GM12878 (cell line): ENCODE measurements at regions not wholly inside any gene's neighbourhood (a gene's known extent, or its start where the extent isn't known, plus 50 kb on each side); places are given as distances from the start of the nearest gene placed in this dataset.

ENCODE experiments used
- ATAC-seq: fragments of 200-7000 bp; cut with Tn5 transposase; 3 replicates; pipeline ENCODE4 v1.9.1; 2020; ENCODE audit warnings: mild to moderate bottlenecking, moderate library complexity
- BruUV-seq: library from RNA; stranded (reverse); fragments of 400-500 nt; replicated peaks from 2 replicates; lab custom pipeline; 2021; lab: Mats Ljungman, UMichigan
- CTCF ChIA-PET: fragments of 300-600 bp; sonication (Branson Sonifier 250); formaldehyde crosslinking; extraction: SDS; loops from one replicate; lab custom pipeline; 2021; ENCODE audit warnings: inconsistent platforms; lab: Yijun Ruan, JAX
- POLR2A ChIA-PET: fragments of 350-600 bp; formaldehyde crosslinking; extraction: SDS; loops from one replicate; lab custom pipeline; 2021; ENCODE audit warnings: inconsistent platforms; lab: Charles Lee
- RAD21 ChIA-PET: fragments of 300-600 bp; sonication (Branson Sonifier 250); formaldehyde crosslinking; loops from one replicate; lab custom pipeline; 2023; ENCODE audit warnings: antibody characterized with exemption; ENCODE audit not compliant: unreplicated experiment; lab: Charles Lee
- SMC1A ChIA-PET: fragments of 300-600 bp; sonication (Branson Sonifier 250); formaldehyde crosslinking; loops from one replicate; lab custom pipeline; 2023; ENCODE audit not compliant: unreplicated experiment, uncharacterized antibody; lab: Charles Lee
- DNase-seq: peaks from one replicate; pipeline ENCODE4 v3.0.0-alpha.2; 2011; ENCODE audit warnings: low read depth, low spot score
- FAIRE-seq: peaks from 3 replicates; lab custom pipeline; 2011; peaks lifted over from hg19 to GRCh38; lab: Jason Lieb, UNC
- H2AFZ ChIP-seq: 2 replicates; pipeline ENCODE4 v1.6.0; 2011; ENCODE audit warnings: low read depth, low read length, control low read depth; ENCODE audit not compliant: control insufficient read depth
- H3K27ac ChIP-seq: 2 replicates; pipeline ENCODE4 v1.5.1; 2011; ENCODE audit warnings: control low read depth; ENCODE audit not compliant: control insufficient read depth, insufficient read depth
- H3K27me3 ChIP-seq, 2 experiments: replicated peaks in 1 of 2; 2 replicates each; pipeline versions ENCODE4 v1.6.0 to v1.6.1; 2011; ENCODE audit warnings: low read length in 1 of 2; ENCODE audit not compliant: control insufficient read depth in 2 of 2, insufficient read depth in 2 of 2
- H3K36me3 ChIP-seq, 2 experiments: 2 replicates each; pipeline ENCODE4 v1.5.1; 2011; ENCODE audit warnings: low read length in 1 of 2; ENCODE audit not compliant: control insufficient read depth in 2 of 2, insufficient read depth in 2 of 2
- H3K4me1 ChIP-seq: 2 replicates; pipeline ENCODE4 v1.6.1; 2011; ENCODE audit warnings: mild to moderate bottlenecking, low read length, moderate library complexity, mixed read lengths; ENCODE audit not compliant: control insufficient read depth, insufficient read depth
- H3K4me2 ChIP-seq: 2 replicates; pipeline ENCODE4 v1.6.0; 2011; ENCODE audit warnings: control low read depth; ENCODE audit not compliant: control insufficient read depth, insufficient read depth
- H3K4me3 ChIP-seq: fragments of 200-600 bp; sonication (generic); 2 replicates; pipeline ENCODE4 v1.5.1; 2016
- H3K79me2 ChIP-seq: 2 replicates; pipeline ENCODE4 v1.6.0; 2011; ENCODE audit warnings: low read length; ENCODE audit not compliant: control insufficient read depth, insufficient read depth
- H3K9ac ChIP-seq: 2 replicates; pipeline ENCODE4 v1.8.0; 2011; ENCODE audit warnings: low read length, control low read depth, mixed read lengths; ENCODE audit not compliant: control insufficient read depth, insufficient read depth
- H3K9me3 ChIP-seq: replicated peaks from 3 replicates; pipeline ENCODE4 v1.5.1; 2011; ENCODE audit warnings: mild to moderate bottlenecking, low read length; ENCODE audit not compliant: control insufficient read depth, insufficient read depth
- H4K20me1 ChIP-seq: 2 replicates; pipeline ENCODE4 v1.6.0; 2011; ENCODE audit not compliant: control insufficient read depth, insufficient read depth
- MEF2A ChIP-seq: IDR thresholded peaks from 2 replicates; pipeline ENCODE4 v1.6.1; 2011; ENCODE audit warnings: low read depth, mild to moderate bottlenecking, low read length, moderate library complexity; ENCODE audit not compliant: insufficient read depth
- NFIC ChIP-seq: IDR thresholded peaks from 2 replicates; pipeline ENCODE4 v1.6.1; 2012; ENCODE audit warnings: low read depth, mild to moderate bottlenecking, inconsistent platforms, low read length, moderate library complexity
- NFXL1 ChIP-seq: fragments of 450-650 bp; IDR thresholded peaks from 2 replicates; pipeline ENCODE4 v1.6.1; 2017; ENCODE audit warnings: antibody characterized with exemption, mild to moderate bottlenecking, borderline replicate concordance
- RFX5 ChIP-seq: IDR thresholded peaks from 2 replicates; pipeline ENCODE4 v1.6.1; 2011; ENCODE audit warnings: low read depth, low read length, improper control_type of control experiment
- RUNX3 ChIP-seq: IDR thresholded peaks from 2 replicates; pipeline ENCODE4 v1.6.1; 2012; ENCODE audit warnings: low read length, inconsistent platforms
- SIN3A ChIP-seq: IDR thresholded peaks from 2 replicates; pipeline ENCODE4 v1.6.1; 2012; ENCODE audit warnings: low read depth, low read length, improper control_type of control experiment
- SMAD5 ChIP-seq: IDR thresholded peaks from 2 replicates; pipeline ENCODE4 v1.6.1; 2016; ENCODE audit warnings: antibody characterized with exemption, low read depth
- ZNF384 ChIP-seq: IDR thresholded peaks from 2 replicates; pipeline ENCODE4 v1.6.1; 2012; ENCODE audit warnings: low read depth, mild to moderate bottlenecking, low read length, improper control_type of control experiment, borderline replicate concordance
- WGBS: methylation state at CpG from one replicate; pipeline ENCODE4 v1.1.6; 2016; ENCODE audit warnings: low lambda C conversion rate; ENCODE audit not compliant: insufficient replicate concordance, insufficient coverage; ENCODE audit errors: missing lambda C conversion rate; 5-methylcytosine and 5-hydroxymethylcytosine counted together
- in situ Hi-C: fragments of 300-500 bp; cut with MboI; formaldehyde crosslinking; loops from 9 replicates; pipeline ENCODE4 v1.14.3; 2018; ENCODE audit warnings: mixed read lengths
- intact Hi-C: fragments of 100-400 bp; cut with micrococcal nuclease; formaldehyde crosslinking; loops from one replicate; pipeline ENCODE4 v1.14.2; 2022; ENCODE audit not compliant: unreplicated experiment
- TF ChIP-seq, protein P1 (sequence below): fragments of 150-350 bp; IDR thresholded peaks from 2 replicates; pipeline ENCODE4 v1.6.1; 2014; ENCODE audit warnings: mild to moderate bottlenecking, low read depth, low read length
- TF ChIP-seq, protein P2 (sequence below): IDR thresholded peaks from 2 replicates; pipeline ENCODE4 v1.6.1; 2011; ENCODE audit warnings: mild to moderate bottlenecking, low read depth, low read length, moderate library complexity; ENCODE audit not compliant: insufficient replicate concordance
- TF ChIP-seq, protein P3 (sequence below): IDR thresholded peaks from 2 replicates; pipeline ENCODE4 v1.6.1; 2012; ENCODE audit warnings: mild to moderate bottlenecking, low read depth, low read length

DNA sequence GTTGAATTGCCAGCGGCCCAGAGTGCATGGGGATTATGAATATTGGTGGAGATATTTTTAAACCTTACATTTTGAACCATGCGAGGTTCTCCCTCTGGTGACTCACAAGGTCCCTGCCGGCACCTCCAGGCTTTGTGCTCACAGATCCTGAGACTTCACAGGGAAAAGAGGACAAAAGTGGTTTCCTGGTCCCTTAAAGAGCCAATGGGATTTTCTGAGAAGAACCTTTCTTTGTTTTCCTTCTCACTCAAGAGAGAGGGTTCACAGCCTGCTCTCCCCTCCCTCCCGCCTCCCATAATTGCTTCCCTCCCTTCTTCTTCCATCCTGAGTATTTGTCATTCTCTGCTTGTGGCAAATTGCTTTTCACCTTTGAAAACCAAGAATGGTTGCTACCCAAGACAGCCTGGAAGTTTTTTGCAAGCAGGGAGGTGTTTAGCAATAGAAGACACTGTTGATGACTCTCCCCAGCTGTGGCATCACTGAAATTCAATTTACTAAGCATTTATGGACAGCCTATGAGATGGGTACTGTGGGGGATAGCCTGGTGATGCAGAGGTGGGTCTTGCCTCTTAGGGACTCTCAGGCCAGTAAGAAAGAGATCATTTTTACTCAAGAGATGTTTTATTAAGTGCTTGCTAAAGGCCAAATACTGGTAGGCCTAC, 76.6 kb downstream of the CPN2 start:
- POLR2A ChIA-PET: no interaction called here
- H3K4me3 ChIP-seq: no peak overlapping the region
- no peaks in the 10 kb centered on the region for H4K20me1 ChIP-seq
- DNase-seq: no peak
- no peak for FAIRE-seq
- no peaks in the 10 kb centered on the region for H3K27me3 ChIP-seq
- no peak; the same call in 2 of the 3 replicates for ATAC-seq
- H3K9me3 ChIP-seq: no peaks in the 10 kb centered on the region
- no peak overlapping the region for H3K9ac ChIP-seq
- 57% methylated on average over 4 of the region's 4 CpGs for WGBS
- H3K27ac ChIP-seq: no peak overlapping the region
- no peaks in the 10 kb centered on the region for H3K79me2 ChIP-seq
- CTCF ChIA-PET: no interaction called here
- H3K4me1 ChIP-seq: no peaks in the 10 kb centered on the region
- no peaks in the 10 kb centered on the region for H3K36me3 ChIP-seq
- no peak overlapping the region for H2AFZ ChIP-seq
- BruUV-seq: no TSS peak
- RAD21 ChIA-PET: no interaction called here
- in situ Hi-C loops (no loop called here), intact Hi-C loops (no loop called here)
- H3K4me2 ChIP-seq: no peak overlapping the region
- SMC1A ChIA-PET: interaction anchor here (0.6 kb wide), 1 partner anchor 17 kb away, joined by 3 read pairs; no protein-coding TSS in a partner anchor
- no peak for TF ChIP-seq SMAD5

DNA sequence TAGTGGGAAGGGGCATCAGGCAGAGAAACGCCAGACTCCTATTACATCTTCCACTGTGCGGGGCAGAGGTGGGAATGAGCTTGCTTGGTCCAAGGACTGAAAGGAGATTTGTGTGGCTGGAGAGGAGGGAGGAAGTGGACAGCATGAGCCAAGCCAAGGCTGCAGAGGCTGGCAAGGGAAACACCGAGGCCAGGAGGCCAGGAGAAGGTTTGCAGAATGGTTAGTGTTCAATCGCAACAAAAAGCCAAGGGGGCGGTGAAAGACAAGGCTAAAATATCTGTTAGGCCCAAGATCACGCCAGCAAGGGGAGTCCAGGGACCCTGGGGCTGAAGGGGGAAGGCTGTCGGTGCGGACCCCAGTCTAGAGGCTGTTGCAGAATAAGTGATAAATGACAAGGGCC, 75.8 kb downstream of the CPN2 start:
- POLR2A ChIA-PET: no interaction called here
- H3K27me3 ChIP-seq: no peaks in the 10 kb centered on the region
- H4K20me1 ChIP-seq: no peaks in the 10 kb centered on the region
- intact Hi-C loops: no loop called here
- 61% methylated on average over 8 of the region's 8 CpGs for WGBS
- BruUV-seq: no TSS peak
- no peak for DNase-seq
- no peak overlapping the region for H2AFZ ChIP-seq
- no peaks in the 10 kb centered on the region for H3K9me3 ChIP-seq
- no peaks in the 10 kb centered on the region for H3K4me1 ChIP-seq
- RAD21 ChIA-PET: no interaction called here
- no peaks in the 10 kb centered on the region for H3K36me3 ChIP-seq
- H3K27ac ChIP-seq: no peak overlapping the region
- no peaks in the 10 kb centered on the region for H3K79me2 ChIP-seq
- CTCF ChIA-PET: no interaction called here
- H3K4me3 ChIP-seq: no peak overlapping the region
- H3K4me2 ChIP-seq: no peak overlapping the region
- no peak overlapping the region for H3K9ac ChIP-seq
- in situ Hi-C loops: no loop called here
- ATAC-seq: no peak
- SMC1A ChIA-PET: no interaction called here
- FAIRE-seq: no peak
- TF ChIP-seq MEF2A (no peak), NFIC (no peak), ZNF384 (no peak), NFXL1 (no peak), RUNX3 (no peak), RFX5 (no peak), SIN3A (no peak)
- TF ChIP-seq, protein P1, sequence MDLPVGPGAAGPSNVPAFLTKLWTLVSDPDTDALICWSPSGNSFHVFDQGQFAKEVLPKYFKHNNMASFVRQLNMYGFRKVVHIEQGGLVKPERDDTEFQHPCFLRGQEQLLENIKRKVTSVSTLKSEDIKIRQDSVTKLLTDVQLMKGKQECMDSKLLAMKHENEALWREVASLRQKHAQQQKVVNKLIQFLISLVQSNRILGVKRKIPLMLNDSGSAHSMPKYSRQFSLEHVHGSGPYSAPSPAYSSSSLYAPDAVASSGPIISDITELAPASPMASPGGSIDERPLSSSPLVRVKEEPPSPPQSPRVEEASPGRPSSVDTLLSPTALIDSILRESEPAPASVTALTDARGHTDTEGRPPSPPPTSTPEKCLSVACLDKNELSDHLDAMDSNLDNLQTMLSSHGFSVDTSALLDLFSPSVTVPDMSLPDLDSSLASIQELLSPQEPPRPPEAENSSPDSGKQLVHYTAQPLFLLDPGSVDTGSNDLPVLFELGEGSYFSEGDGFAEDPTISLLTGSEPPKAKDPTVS: no peak
- TF ChIP-seq, protein P2, sequence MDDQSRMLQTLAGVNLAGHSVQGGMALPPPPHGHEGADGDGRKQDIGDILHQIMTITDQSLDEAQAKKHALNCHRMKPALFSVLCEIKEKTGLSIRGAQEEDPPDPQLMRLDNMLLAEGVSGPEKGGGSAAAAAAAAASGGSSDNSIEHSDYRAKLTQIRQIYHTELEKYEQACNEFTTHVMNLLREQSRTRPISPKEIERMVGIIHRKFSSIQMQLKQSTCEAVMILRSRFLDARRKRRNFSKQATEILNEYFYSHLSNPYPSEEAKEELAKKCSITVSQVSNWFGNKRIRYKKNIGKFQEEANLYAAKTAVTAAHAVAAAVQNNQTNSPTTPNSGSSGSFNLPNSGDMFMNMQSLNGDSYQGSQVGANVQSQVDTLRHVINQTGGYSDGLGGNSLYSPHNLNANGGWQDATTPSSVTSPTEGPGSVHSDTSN: no peak
- TF ChIP-seq, protein P3, sequence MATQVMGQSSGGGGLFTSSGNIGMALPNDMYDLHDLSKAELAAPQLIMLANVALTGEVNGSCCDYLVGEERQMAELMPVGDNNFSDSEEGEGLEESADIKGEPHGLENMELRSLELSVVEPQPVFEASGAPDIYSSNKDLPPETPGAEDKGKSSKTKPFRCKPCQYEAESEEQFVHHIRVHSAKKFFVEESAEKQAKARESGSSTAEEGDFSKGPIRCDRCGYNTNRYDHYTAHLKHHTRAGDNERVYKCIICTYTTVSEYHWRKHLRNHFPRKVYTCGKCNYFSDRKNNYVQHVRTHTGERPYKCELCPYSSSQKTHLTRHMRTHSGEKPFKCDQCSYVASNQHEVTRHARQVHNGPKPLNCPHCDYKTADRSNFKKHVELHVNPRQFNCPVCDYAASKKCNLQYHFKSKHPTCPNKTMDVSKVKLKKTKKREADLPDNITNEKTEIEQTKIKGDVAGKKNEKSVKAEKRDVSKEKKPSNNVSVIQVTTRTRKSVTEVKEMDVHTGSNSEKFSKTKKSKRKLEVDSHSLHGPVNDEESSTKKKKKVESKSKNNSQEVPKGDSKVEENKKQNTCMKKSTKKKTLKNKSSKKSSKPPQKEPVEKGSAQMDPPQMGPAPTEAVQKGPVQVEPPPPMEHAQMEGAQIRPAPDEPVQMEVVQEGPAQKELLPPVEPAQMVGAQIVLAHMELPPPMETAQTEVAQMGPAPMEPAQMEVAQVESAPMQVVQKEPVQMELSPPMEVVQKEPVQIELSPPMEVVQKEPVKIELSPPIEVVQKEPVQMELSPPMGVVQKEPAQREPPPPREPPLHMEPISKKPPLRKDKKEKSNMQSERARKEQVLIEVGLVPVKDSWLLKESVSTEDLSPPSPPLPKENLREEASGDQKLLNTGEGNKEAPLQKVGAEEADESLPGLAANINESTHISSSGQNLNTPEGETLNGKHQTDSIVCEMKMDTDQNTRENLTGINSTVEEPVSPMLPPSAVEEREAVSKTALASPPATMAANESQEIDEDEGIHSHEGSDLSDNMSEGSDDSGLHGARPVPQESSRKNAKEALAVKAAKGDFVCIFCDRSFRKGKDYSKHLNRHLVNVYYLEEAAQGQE: no peak
